ENCODE measurements at regions not wholly inside any gene's neighbourhood (a gene's known extent, or its start where the extent isn't known, plus 50 kb on each side); places are given as distances from the start of the nearest gene placed in this dataset.

DNA sequence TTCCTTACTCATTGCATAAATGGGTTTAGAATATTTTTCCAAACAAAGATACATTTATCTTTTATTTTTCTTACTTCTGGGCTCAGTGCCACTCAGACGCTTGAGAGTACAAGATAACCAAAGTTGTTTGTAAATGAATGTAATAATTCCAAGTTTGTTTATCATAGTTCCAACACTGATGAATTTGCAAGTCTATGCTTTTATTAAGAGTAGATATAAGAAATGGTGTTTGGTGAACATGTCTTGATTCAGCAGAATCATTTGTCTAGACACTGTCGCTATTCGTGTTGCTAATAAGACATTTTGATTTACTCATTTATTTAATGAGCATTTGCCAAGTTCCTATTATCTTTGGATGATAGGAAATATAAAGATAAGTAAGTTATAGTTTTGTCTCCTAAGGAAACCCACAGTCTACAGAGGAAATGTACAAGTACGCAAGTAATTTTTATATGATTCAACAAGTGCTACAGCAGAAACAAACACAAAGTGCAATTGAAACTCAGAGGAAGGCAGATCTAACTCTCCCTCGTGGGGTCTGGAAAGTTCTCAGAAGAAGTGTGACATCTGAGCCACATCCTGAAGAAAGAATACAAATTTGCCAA lies 132.8 kb upstream of the FSCB start:
- peak; percentile 17 for DNase-seq (ENCODE audit: low read depth)
- H3K4me3 ChIP-seq (ENCODE audit: low read depth, low read length), result no peak overlapping the region
- TF ChIP-seq, protein P1, sequence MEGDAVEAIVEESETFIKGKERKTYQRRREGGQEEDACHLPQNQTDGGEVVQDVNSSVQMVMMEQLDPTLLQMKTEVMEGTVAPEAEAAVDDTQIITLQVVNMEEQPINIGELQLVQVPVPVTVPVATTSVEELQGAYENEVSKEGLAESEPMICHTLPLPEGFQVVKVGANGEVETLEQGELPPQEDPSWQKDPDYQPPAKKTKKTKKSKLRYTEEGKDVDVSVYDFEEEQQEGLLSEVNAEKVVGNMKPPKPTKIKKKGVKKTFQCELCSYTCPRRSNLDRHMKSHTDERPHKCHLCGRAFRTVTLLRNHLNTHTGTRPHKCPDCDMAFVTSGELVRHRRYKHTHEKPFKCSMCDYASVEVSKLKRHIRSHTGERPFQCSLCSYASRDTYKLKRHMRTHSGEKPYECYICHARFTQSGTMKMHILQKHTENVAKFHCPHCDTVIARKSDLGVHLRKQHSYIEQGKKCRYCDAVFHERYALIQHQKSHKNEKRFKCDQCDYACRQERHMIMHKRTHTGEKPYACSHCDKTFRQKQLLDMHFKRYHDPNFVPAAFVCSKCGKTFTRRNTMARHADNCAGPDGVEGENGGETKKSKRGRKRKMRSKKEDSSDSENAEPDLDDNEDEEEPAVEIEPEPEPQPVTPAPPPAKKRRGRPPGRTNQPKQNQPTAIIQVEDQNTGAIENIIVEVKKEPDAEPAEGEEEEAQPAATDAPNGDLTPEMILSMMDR (IDR thresholded peaks at IDR 0.05; ENCODE audit: control insufficient read depth, extremely low read depth, insufficient read depth), result no peak

DNA sequence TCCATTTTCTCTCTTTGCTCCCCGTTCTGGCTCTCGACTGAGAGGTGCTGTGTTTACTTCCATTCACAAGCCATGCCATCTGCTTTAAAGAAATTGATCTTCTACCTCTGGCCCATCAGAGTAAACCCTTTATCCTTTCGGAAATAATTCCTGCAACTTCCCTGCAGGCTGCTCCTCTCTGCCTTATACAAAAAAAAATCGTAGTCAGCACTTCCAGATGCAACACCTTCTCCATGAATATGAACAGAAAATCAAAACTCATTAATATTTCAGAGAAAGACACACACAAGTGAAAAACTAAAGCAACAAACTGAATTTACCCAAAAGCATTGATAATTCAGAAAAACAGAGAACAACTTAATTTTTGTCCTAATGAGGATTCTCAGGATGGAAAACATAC lies 127.6 kb upstream of the FSCB start:
- TF ChIP-seq, protein P1 (IDR thresholded peaks at IDR 0.05; ENCODE audit: control insufficient read depth, extremely low read depth, insufficient read depth), result no peak
- no peak overlapping the region for H3K4me3 ChIP-seq (ENCODE audit: low read depth, low read length)
- no peak for DNase-seq (ENCODE audit: low read depth)

DNA sequence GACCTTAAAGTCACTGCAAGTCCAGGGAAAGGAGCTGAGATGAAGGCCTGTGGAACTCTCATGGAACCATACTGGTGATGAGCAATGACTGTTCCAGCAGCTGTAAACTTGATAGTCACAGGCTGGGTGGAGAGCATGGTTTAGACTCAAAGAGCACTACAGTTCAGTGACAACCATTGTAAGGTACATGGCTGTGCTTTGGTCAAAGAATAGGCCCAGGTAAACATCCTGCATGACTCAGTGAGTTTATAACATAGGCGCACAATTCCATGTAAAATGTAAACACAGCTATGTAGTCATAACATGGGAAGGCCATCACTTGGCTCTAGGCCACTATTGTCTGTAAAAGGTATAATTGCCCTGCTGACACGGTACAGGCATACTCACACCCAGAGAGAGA lies 119.3 kb upstream of the FSCB start:
- DNase-seq (ENCODE audit: low read depth), result no peak
- no peak overlapping the region for H3K4me3 ChIP-seq (ENCODE audit: low read depth, low read length)
- TF ChIP-seq, protein P1 (IDR thresholded peaks at IDR 0.05; ENCODE audit: control insufficient read depth, extremely low read depth, insufficient read depth), result no peak

DNA sequence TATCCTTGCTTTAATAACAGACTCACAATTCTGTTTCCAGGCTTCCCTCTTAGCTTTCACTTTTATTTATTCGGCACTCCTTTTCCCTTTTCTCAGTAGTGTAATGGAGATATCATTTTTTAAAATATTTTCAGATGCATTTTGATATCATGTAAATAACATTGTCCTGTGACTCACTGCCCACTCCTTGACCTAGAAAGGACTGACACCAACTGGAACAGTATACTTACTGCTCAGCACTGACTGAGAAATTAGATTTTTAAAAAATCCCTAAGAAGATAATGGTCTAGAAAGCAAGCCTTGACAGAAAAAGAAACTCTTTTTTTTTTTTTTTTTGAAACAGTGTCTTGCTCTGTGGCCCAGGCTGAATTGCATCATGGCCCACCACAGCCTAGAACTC lies 118.0 kb upstream of the FSCB start:
- TF ChIP-seq, protein P1 (IDR thresholded peaks at IDR 0.05; ENCODE audit: control insufficient read depth, extremely low read depth, insufficient read depth), result no peak
- no peak for DNase-seq (ENCODE audit: low read depth)
- no peak overlapping the region for H3K4me3 ChIP-seq (ENCODE audit: low read depth, low read length)

DNA sequence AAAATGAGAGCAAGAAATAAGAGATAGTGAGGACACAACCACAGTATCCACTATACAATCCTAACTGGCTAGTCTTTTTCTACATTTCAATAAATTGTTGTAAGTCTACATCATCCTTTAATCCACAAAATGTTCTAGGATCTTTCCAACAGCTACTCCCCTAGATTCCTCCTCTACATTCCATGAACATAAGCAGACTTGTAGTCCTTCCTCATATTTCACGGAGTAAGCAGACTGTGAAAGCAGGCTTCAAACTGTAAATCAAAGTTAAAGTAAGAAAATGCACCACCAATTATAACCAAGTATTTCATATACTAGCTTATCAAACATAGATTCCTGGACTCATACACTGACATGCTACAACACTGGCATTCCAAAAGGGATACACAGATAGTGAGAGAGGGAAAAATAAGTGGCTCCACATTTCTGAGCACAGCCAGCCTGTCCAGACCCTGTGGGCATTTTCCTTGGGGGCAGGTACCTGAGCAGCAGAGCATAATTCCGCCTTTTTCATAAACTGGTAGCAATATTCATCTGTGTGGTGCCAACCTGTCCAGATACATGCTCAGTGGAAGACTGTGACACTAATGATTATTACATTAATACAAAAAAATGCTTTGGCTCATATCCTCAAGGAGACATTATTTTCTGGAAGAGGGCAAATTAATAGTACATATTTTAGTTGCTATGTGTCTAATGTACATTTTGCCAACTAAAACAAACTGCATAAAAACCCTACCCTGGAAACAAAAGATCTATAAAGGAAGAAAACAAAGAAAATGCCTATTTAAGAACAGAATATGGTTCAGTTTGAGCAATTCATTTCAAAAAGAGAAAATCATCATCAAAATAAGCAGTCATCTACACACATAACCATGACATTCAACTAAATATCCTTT lies 113.3 kb upstream of the FSCB start:
- TF ChIP-seq, protein P1 (IDR thresholded peaks at IDR 0.05; ENCODE audit: control insufficient read depth, extremely low read depth, insufficient read depth), result no peak
- no peak overlapping the region for H3K4me3 ChIP-seq (ENCODE audit: low read depth, low read length)
- DNase-seq (ENCODE audit: low read depth), result no peak

DNA sequence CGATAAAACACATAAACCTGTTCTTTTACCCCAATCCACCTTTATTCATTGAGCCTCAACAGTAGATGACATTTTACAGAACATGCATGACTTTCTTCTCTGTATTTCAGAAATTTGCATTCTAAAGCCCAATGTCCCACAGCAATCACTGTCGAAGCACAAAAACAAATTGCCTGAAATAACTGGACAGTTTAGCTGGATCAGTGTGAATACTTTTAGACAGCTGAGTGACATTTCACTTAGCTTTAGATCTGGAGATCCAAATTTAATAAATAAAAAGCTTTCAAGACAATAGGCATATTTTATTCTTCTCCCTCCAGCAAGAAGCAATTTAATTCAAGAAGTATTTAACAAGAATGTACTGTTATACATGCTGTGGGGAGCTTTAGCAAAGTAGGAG lies 109.1 kb upstream of the FSCB start:
- DNase-seq (ENCODE audit: low read depth), result no peak
- no peak overlapping the region for H3K4me3 ChIP-seq (ENCODE audit: low read depth, low read length)
- TF ChIP-seq, protein P1 (IDR thresholded peaks at IDR 0.05; ENCODE audit: control insufficient read depth, extremely low read depth, insufficient read depth), result no peak

Measured in LNCaP clone FGC (cell line).